ENCODE measurements at regions not wholly inside any gene's neighbourhood (a gene's known extent, or its start where the extent isn't known, plus 50 kb on each side); places are given as distances from the start of the nearest gene placed in this dataset.

GRCh38 chr5:73312146-73312871, 136.3 kb downstream of the FOXD1 start:
- no peak for TF ChIP-seq POLR2A (IDR thresholded peaks at IDR 0.05; ENCODE audit: low read length)
- TF ChIP-seq GATA1 (IDR thresholded peaks at IDR 0.05; ENCODE audit: low read depth, low read length) = no peak

All from erythroblast (primary cell).